Activated CD4-positive, alpha-beta memory T cell treated with anti-CD3 and anti-CD28 coated beads, Interleukin-2, amount 10 ng/mL, durations not matched to agents 7 days and 5 days (primary cell): ENCODE measurements at regions not wholly inside any gene's neighbourhood (a gene's known extent, or its start where the extent isn't known, plus 50 kb on each side); places are given as distances from the start of the nearest gene placed in this dataset.

Source experiments
- CTCF ChIA-PET: fragments of 350-600 bp; sonication (Branson Sonifier 250); formaldehyde crosslinking; loops from one replicate; lab custom pipeline; 2021; ENCODE audit warnings: antibody characterized with exemption, inconsistent platforms; lab: Charles Lee
- POLR2A ChIA-PET: fragments of 350-600 bp; sonication (Branson Sonifier 250); formaldehyde crosslinking; loops from one replicate; lab custom pipeline; 2021; ENCODE audit warnings: antibody characterized with exemption; lab: Charles Lee
- DNase-seq: peaks from one replicate; pipeline ENCODE4 v3.0.0-alpha.2; 2020
- H3K27ac Mint-ChIP-seq: one replicate; pipeline ENCODE4 v1.8.0; 2021; ENCODE audit warnings: mild to moderate bottlenecking, mixed read lengths
- H3K27me3 Mint-ChIP-seq: one replicate; pipeline ENCODE4 v1.8.0; 2021; ENCODE audit warnings: mixed read lengths
- H3K36me3 Mint-ChIP-seq: one replicate; pipeline ENCODE4 v1.8.0; 2021; ENCODE audit warnings: low read depth, mixed read lengths
- H3K4me1 Mint-ChIP-seq: one replicate; pipeline ENCODE4 v1.8.0; 2021; ENCODE audit warnings: mixed read lengths
- H3K4me3 Mint-ChIP-seq: one replicate; pipeline ENCODE4 v1.8.0; 2021; ENCODE audit warnings: mild to moderate bottlenecking, mixed read lengths
- H3K9me3 Mint-ChIP-seq: one replicate; pipeline ENCODE4 v1.8.0; 2021; ENCODE audit warnings: mixed read lengths

DNA sequence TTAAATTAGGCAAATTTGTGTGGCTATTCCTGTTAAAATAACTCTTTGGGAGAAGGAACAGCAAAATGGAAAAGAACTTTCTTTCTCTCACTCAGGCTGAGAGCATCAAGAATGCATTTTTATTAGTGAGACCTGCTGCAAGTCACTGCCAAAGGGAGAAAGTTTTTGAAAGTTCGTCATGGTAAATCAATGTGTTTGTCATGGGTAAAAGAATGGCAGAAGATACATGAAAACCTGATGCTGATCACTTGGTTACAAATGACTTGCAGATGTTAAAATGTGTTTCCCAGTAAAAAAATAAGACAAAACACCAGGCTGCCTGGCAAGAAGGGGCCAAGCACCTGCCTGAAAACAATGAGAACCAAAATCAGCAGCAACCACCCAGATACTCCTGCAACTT lies 484.7 kb upstream of the NRP1 start:
- CTCF ChIA-PET = no interaction called here
- no peaks in the 10 kb centered on the region for H3K4me1 Mint-ChIP-seq

DNA sequence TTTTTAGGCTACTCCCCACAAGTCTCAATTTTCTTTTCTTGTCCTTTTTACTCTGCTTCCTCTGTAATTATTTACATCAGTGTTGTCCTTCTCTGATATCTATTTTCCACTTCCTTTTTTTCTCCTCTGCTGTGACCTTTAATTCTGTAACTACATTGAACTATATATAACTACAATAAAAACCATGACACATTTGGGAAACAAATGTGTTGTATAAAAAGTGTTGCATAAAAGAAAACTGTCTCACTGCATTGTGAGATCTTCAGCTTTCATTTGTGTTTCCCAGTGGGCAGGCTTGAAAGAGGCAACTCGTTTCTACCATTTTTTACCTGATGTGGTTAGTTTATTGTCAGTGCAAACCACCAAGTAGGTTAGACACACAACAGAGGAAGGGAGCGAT lies 483.9 kb upstream of the NRP1 start:
- POLR2A ChIA-PET = no interaction called here
- H3K27ac Mint-ChIP-seq = no peak overlapping the region
- H3K9me3 Mint-ChIP-seq = no peaks in the 10 kb centered on the region
- CTCF ChIA-PET = no interaction called here
- peaks cover 2% of the 10 kb centered on the region for H3K27me3 Mint-ChIP-seq
- H3K4me3 Mint-ChIP-seq = no peak overlapping the region
- DNase-seq = no peak
- H3K4me1 Mint-ChIP-seq = no peaks in the 10 kb centered on the region
- no peaks in the 10 kb centered on the region for H3K36me3 Mint-ChIP-seq

More for the DNA sequence above, 484.7 kb upstream of the NRP1 start:
- Mint-ChIP-seq H3K27ac (no peak overlapping the region), H3K4me3 (no peak overlapping the region), H3K9me3 (no peaks in the 10 kb centered on the region), H3K36me3 (no peaks in the 10 kb centered on the region), H3K27me3 (peaks cover 2% of the 10 kb centered on the region)
- POLR2A ChIA-PET = no interaction called here
- DNase-seq = no peak

DNA sequence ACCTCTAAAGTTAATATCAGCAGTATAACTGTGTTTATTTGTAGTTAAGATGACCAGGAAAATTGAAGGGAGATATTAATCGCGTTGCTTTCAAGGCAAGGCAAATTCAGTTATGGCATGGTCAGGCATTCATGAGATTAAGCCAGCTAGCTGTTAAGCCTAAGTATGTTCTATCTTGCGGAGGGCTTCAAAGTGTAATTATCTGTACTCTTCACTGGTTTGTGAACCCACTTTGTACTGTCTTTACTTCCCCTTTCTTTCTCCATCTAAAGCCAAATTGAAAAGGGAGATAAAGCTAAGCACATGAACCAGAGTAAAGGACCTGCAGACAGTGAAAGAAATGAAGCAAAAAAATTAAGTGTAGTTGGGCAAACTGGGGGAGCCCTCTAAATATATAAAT lies 483.1 kb upstream of the NRP1 start:
- no peak for DNase-seq
- CTCF ChIA-PET = no interaction called here

DNA sequence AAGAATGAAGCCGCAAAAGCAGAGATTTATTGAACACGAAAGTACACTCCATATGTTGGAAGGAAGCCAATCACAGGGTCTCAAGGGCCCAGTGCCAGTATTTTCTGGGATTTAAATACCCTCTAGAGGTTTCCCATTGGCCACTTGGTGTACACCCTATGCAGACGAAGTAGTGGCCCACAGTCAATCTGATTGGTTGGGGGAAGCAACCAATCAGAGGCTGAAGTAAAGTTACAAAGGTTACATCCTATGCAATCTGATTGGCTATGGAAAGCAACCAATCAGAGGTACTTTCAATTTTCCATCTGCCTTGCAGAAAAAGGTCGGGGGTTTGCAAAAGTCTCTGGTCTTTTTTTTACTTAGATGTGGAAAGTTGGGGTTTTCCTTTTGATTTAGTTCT lies 481.3 kb upstream of the NRP1 start:
- H3K4me1 Mint-ChIP-seq = no peaks in the 10 kb centered on the region
- no peaks in the 10 kb centered on the region for H3K9me3 Mint-ChIP-seq
- H3K4me3 Mint-ChIP-seq = no peak overlapping the region
- DNase-seq = no peak
- no peaks in the 10 kb centered on the region for H3K36me3 Mint-ChIP-seq
- H3K27ac Mint-ChIP-seq = no peak overlapping the region
- H3K27me3 Mint-ChIP-seq = peaks cover 2% of the 10 kb centered on the region
- POLR2A ChIA-PET = no interaction called here
- CTCF ChIA-PET = no interaction called here

More for the DNA sequence above, 483.1 kb upstream of the NRP1 start:
- Mint-ChIP-seq H3K4me3 (no peak overlapping the region), H3K36me3 (no peaks in the 10 kb centered on the region), H3K27me3 (peaks cover 2% of the 10 kb centered on the region), H3K4me1 (no peaks in the 10 kb centered on the region), H3K27ac (no peak overlapping the region), H3K9me3 (no peaks in the 10 kb centered on the region)
- POLR2A ChIA-PET = no interaction called here

DNA sequence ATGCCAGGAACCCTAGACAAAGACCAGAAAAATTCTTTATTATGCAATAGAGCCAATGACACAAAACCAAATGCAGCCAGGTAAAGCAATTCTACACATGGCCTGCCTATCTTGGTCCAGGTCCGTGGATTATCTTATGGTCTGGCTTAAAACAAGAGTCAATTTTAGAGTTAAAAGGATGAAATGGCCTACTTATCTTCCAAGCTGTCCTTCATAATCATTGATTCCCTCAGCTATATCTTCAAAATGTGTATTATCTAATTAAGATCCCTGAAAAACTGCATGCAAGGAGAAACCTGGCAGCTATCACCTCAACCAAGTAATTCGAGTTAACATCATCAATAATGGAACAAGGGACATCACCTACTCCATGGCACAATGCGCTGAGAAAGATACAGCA lies 479.4 kb upstream of the NRP1 start:
- ChIA-PET CTCF (no interaction called here), POLR2A (no interaction called here)
- no peaks in the 10 kb centered on the region for H3K4me1 Mint-ChIP-seq
- peaks cover 2% of the 10 kb centered on the region for H3K27me3 Mint-ChIP-seq
- no peaks in the 10 kb centered on the region for H3K36me3 Mint-ChIP-seq
- H3K9me3 Mint-ChIP-seq = no peaks in the 10 kb centered on the region
- no peak overlapping the region for H3K27ac Mint-ChIP-seq
- DNase-seq = no peak
- H3K4me3 Mint-ChIP-seq = no peak overlapping the region

DNA sequence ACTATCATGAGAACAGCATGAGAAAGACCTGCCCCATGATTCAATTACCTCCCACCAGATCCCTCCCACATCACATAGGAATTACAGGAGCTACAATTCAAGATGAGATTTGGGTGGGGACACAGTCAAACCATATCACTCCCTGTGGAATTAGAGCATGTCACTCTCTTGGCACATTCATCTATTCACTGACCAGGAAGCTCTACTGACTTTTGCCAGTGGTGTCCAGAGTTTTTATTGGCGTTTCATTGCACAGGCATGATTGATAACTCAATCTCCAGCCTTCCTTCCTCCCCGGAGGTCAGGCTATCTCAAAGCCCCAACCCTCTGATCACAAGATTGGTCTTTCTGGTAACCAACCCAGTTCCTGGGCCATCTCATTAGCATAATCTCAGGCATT lies 478.9 kb upstream of the NRP1 start:
- no peaks in the 10 kb centered on the region for H3K4me1 Mint-ChIP-seq
- no peak overlapping the region for H3K4me3 Mint-ChIP-seq
- peaks cover 1% of the 10 kb centered on the region for H3K27me3 Mint-ChIP-seq
- H3K27ac Mint-ChIP-seq = no peak overlapping the region
- DNase-seq = no peak
- CTCF ChIA-PET = no interaction called here
- H3K36me3 Mint-ChIP-seq = no peaks in the 10 kb centered on the region
- POLR2A ChIA-PET = no interaction called here
- H3K9me3 Mint-ChIP-seq = no peaks in the 10 kb centered on the region

DNA sequence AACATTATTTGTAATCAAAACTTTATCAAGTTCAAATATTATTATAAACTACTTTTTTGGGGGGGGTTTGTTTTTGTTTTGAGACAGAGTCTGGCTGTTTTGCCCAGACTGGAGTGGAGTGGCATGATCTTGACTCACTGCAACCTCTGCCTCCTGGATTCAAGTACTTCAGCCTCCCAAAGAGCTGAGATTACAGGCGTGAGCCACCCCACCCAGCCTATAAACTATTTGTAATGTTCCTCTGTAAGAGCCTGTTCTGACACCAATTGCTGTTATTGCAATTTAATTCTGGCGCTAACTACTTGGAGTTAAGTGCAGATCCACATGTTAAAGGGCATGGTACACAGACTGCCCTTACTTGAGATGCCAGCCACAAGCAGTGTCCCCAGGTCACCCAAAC lies 478.1 kb upstream of the NRP1 start:
- ChIA-PET POLR2A (no interaction called here), CTCF (no interaction called here)
- Mint-ChIP-seq H3K27me3 (no peaks in the 10 kb centered on the region), H3K27ac (no peak overlapping the region), H3K36me3 (no peaks in the 10 kb centered on the region), H3K4me3 (no peak overlapping the region), H3K4me1 (no peaks in the 10 kb centered on the region), H3K9me3 (no peaks in the 10 kb centered on the region)
- DNase-seq = no peak

DNA sequence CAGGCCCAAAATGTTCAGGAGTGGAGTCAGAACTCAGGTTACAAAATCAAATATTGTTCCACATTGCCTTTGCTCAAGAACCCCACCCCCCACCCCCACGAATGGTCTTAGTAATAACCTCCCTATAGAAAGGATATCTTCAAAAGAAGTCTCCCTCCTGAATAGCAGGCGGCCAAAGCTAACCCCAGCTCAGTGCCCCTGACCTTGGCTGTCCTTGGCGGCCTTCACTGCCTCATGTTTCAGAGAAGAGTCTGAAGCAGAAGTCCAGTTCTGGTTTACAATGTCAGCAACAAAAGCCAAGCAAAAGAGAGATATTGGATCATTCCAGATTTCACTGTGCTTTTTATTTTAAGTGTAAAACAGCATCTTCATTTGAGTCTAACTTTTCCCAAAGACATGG lies 476.5 kb upstream of the NRP1 start:
- Mint-ChIP-seq H3K4me3 (no peak overlapping the region), H3K9me3 (no peaks in the 10 kb centered on the region), H3K27ac (no peak overlapping the region), H3K27me3 (no peaks in the 10 kb centered on the region), H3K4me1 (no peaks in the 10 kb centered on the region), H3K36me3 (no peaks in the 10 kb centered on the region)
- ChIA-PET POLR2A (no interaction called here), CTCF (no interaction called here)
- DNase-seq = no peak

DNA sequence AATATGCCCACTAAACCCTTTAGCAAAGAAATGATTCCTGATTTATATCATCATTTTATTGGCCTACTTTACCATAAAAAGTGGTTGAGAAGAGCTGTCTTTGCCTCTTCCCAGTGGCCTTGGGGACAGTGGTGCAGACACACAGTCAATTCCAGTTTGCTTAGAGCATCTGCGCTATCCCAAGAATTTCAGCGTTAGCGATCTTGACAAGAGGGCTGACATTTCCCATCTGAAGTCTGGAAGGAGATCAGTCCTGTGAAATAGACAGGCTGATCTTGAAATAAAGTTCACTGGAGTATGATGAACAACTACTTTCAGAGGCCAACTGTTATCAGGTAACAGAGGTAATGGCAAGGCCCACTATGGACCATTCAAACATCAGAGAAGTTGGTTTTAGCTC lies 475.3 kb upstream of the NRP1 start:
- Mint-ChIP-seq H3K4me3 (no peak overlapping the region), H3K27ac (no peak overlapping the region), H3K4me1 (no peaks in the 10 kb centered on the region), H3K27me3 (no peaks in the 10 kb centered on the region), H3K9me3 (no peaks in the 10 kb centered on the region), H3K36me3 (no peaks in the 10 kb centered on the region)
- ChIA-PET CTCF (no interaction called here), POLR2A (no interaction called here)
- no peak for DNase-seq

DNA sequence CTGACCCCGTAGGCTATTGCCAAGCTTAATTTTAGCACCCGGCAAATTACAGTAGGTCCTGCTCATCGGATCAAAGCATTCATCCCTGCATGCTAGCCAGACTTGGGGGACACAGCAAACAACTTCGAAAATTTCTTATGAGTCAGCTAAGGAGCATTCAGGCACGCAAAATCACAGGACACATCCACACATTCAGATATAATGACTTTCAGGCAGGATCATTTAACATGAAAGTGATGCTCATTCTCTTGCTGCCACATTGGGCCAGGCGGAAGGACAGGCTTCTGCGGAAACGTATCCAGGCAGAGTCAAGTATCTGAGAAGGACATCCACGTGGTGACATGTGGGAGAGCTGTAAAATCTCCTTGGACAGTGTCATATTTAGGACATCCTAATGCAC lies 474.0 kb upstream of the NRP1 start:
- H3K27me3 Mint-ChIP-seq = no peaks in the 10 kb centered on the region
- DNase-seq = no peak
- no peaks in the 10 kb centered on the region for H3K36me3 Mint-ChIP-seq
- H3K27ac Mint-ChIP-seq = no peak overlapping the region
- CTCF ChIA-PET = no interaction called here
- H3K4me1 Mint-ChIP-seq = no peaks in the 10 kb centered on the region
- H3K4me3 Mint-ChIP-seq = no peak overlapping the region
- H3K9me3 Mint-ChIP-seq = no peaks in the 10 kb centered on the region
- POLR2A ChIA-PET = no interaction called here

DNA sequence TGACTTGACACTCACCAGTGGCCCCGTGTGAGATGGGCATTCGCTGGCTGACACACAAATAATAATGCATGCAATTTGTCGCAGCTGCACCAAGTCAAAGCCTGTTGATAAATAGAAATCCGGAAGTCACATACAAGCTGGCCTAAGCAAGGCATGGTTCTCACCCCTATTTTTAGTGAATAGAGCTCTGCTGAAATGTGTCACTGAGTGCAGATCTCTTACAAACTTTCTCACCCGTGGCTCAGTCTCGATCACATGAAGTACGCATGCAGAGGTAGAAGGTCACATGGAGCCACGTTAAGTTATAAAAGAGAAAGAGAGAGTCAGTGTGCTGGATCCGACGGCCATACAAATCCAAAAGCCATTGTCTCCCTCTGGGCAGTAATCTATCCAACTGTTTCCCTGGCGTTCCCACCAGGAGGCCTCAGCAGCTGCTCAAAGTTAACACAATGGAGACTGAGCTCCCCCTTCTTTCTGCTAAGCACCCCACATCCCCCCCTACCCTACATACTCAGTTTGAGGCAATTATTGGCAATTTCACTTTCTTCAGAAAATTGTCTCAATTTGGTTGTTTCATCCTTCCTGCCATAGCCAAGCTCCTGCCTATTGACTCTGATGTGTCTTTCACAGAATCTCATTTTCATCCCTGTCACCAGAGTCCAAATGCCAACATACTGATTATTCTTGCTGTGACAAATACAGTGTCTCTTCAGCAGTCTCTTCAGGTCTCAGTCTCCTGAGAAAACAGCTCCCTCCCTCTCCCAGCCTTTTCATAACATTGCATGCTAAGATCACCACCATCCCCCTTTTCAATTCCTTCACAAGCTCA lies 473.3 kb upstream of the NRP1 start:
- Mint-ChIP-seq H3K27me3 (no peaks in the 10 kb centered on the region), H3K36me3 (no peaks in the 10 kb centered on the region), H3K4me3 (no peak overlapping the region), H3K4me1 (no peaks in the 10 kb centered on the region), H3K27ac (no peak overlapping the region), H3K9me3 (no peaks in the 10 kb centered on the region)
- ChIA-PET POLR2A (no interaction called here), CTCF (no interaction called here)
- no peak for DNase-seq

DNA sequence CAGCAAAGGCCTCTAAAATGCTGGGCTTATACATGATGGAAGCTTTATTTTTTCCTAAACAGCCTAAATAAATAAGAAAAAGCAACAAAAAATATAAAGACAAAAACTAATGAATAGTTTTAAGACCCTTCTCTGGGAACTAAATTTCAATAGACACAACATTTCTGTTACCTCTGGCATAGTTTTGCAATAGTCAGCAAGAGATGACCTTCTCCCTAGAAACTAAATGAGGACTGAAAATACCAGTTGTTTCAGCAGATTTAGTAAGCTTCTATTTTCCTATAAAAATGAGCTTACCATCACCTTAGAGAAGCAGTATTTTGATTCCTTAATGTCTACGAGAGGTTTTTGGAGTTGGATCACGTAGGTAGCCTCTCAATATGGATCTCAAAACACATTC lies 471.4 kb upstream of the NRP1 start:
- Mint-ChIP-seq H3K27ac (no peak overlapping the region), H3K4me3 (no peak overlapping the region)
- POLR2A ChIA-PET = no interaction called here

DNA sequence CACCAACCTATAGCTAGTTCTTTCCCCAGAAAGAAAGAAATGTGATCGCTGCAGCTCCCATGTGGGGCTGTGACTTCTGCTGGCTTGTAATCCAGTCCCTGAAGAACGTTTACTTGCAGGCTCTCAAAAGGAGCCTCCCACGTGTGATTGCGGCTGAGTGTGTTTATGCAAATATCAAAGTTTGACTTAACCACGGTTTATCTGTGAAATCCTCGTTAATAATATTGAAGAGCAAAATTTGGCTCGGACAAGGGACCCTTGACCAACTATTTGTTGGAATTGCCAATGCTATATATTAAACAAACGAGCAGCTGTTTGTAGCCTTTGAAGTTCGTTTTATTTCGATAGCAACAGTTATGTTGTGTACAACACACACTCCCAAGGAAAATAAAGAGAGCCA lies 470.1 kb upstream of the NRP1 start:
- ChIA-PET POLR2A (no interaction called here), CTCF (no interaction called here)
- H3K27ac Mint-ChIP-seq = no peak overlapping the region
- no peaks in the 10 kb centered on the region for H3K9me3 Mint-ChIP-seq
- H3K27me3 Mint-ChIP-seq = no peaks in the 10 kb centered on the region
- H3K36me3 Mint-ChIP-seq = no peaks in the 10 kb centered on the region
- no peaks in the 10 kb centered on the region for H3K4me1 Mint-ChIP-seq
- DNase-seq = no peak
- no peak overlapping the region for H3K4me3 Mint-ChIP-seq

More for the DNA sequence above, 471.4 kb upstream of the NRP1 start:
- no peaks in the 10 kb centered on the region for H3K27me3 Mint-ChIP-seq
- no peaks in the 10 kb centered on the region for H3K9me3 Mint-ChIP-seq
- DNase-seq = no peak
- H3K36me3 Mint-ChIP-seq = no peaks in the 10 kb centered on the region
- CTCF ChIA-PET = no interaction called here
- H3K4me1 Mint-ChIP-seq = no peaks in the 10 kb centered on the region

DNA sequence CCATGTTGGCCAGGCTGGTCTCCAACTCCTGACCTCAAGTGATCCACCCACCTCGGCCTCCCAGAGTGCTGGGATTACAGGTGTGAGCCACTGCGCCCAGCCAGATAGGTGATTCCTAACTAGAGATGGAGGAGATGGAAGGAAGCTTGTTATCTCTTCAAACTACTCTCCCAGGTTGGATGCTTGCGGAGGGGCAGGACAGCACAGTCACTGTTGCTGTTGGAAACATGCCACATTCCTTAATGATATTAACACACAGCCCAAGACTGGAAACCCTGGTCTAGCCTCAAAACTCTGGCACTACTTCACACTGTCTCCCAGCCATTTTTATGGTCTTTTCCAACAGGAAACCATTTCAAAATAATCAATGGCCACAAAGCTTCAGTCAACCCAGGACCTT lies 468.8 kb upstream of the NRP1 start:
- no peak overlapping the region for H3K4me3 Mint-ChIP-seq
- no peak for DNase-seq
- no peak overlapping the region for H3K27ac Mint-ChIP-seq
- H3K9me3 Mint-ChIP-seq = no peaks in the 10 kb centered on the region
- H3K36me3 Mint-ChIP-seq = no peaks in the 10 kb centered on the region
- H3K27me3 Mint-ChIP-seq = no peaks in the 10 kb centered on the region
- POLR2A ChIA-PET = no interaction called here
- no peaks in the 10 kb centered on the region for H3K4me1 Mint-ChIP-seq
- CTCF ChIA-PET = no interaction called here
